ENCODE measurements at regions not wholly inside any gene's neighbourhood (a gene's known extent, or its start where the extent isn't known, plus 50 kb on each side); places are given as distances from the start of the nearest gene placed in this dataset.

DNA sequence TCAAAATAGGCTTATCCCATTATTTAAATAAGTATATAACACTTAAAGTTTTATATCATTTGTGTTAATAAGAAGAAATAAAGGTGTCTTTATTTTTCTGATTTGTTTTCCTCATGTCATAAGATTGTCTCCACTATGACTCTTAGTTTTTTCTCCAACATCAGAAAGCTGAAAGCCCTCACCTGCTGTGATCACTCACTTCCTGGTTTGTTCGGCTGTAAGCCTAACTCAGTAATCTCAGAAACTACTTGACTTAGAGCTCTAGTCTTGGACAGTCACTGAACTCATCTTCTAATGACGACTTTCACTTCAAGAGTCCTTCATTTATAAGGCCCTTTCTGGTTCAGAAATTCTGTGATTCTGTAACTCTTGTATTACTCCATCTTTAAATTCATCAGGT, 311.0 kb downstream of the ZEB2 start:
- DNase-seq (ENCODE audit: low spot score), result no peak
- TF ChIP-seq, protein P1, sequence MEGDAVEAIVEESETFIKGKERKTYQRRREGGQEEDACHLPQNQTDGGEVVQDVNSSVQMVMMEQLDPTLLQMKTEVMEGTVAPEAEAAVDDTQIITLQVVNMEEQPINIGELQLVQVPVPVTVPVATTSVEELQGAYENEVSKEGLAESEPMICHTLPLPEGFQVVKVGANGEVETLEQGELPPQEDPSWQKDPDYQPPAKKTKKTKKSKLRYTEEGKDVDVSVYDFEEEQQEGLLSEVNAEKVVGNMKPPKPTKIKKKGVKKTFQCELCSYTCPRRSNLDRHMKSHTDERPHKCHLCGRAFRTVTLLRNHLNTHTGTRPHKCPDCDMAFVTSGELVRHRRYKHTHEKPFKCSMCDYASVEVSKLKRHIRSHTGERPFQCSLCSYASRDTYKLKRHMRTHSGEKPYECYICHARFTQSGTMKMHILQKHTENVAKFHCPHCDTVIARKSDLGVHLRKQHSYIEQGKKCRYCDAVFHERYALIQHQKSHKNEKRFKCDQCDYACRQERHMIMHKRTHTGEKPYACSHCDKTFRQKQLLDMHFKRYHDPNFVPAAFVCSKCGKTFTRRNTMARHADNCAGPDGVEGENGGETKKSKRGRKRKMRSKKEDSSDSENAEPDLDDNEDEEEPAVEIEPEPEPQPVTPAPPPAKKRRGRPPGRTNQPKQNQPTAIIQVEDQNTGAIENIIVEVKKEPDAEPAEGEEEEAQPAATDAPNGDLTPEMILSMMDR (IDR thresholded peaks at IDR 0.05; ENCODE audit: unreplicated experiment), result no peak

GRCh38 chr2:144206019-144206418, 313.9 kb downstream of the ZEB2 start:
- DNase-seq (ENCODE audit: low spot score), result no peak
- Mint-ChIP-seq H3K36me3 (ENCODE audit: low read depth, unreplicated experiment) (peaks cover 4% of the 10 kb centered on the region), H3K27me3 (ENCODE audit: unreplicated experiment) (no peaks in the 10 kb centered on the region), H3K4me1 (ENCODE audit: unreplicated experiment) (peaks cover 3% of the 10 kb centered on the region), H3K4me3 (ENCODE audit: unreplicated experiment) (no peak overlapping the region), H3K27ac (ENCODE audit: unreplicated experiment) (no peak overlapping the region), H3K9me3 (ENCODE audit: unreplicated experiment) (no peaks in the 10 kb centered on the region)
- TF ChIP-seq, protein P1 (IDR thresholded peaks at IDR 0.05; ENCODE audit: unreplicated experiment), result no peak

More for the DNA sequence above, 311.0 kb downstream of the ZEB2 start:
- Mint-ChIP-seq H3K27me3 (ENCODE audit: unreplicated experiment) (no peaks in the 10 kb centered on the region), H3K27ac (ENCODE audit: unreplicated experiment) (no peak overlapping the region), H3K4me3 (ENCODE audit: unreplicated experiment) (no peak overlapping the region), H3K9me3 (ENCODE audit: unreplicated experiment) (no peaks in the 10 kb centered on the region), H3K4me1 (ENCODE audit: unreplicated experiment) (no peaks in the 10 kb centered on the region), H3K36me3 (ENCODE audit: low read depth, unreplicated experiment) (peaks cover 4% of the 10 kb centered on the region)

GRCh38 chr2:144201868-144202468, 318.0 kb downstream of the ZEB2 start:
- Mint-ChIP-seq H3K4me3 (ENCODE audit: unreplicated experiment) (no peak overlapping the region), H3K36me3 (ENCODE audit: low read depth, unreplicated experiment) (no peaks in the 10 kb centered on the region), H3K9me3 (ENCODE audit: unreplicated experiment) (no peaks in the 10 kb centered on the region), H3K4me1 (ENCODE audit: unreplicated experiment) (peaks cover 11% of the 10 kb centered on the region), H3K27me3 (ENCODE audit: unreplicated experiment) (no peaks in the 10 kb centered on the region), H3K27ac (ENCODE audit: unreplicated experiment) (no peak overlapping the region)
- DNase-seq (ENCODE audit: low spot score), result no peak
- TF ChIP-seq, protein P1 (IDR thresholded peaks at IDR 0.05; ENCODE audit: unreplicated experiment), result no peak

DNA sequence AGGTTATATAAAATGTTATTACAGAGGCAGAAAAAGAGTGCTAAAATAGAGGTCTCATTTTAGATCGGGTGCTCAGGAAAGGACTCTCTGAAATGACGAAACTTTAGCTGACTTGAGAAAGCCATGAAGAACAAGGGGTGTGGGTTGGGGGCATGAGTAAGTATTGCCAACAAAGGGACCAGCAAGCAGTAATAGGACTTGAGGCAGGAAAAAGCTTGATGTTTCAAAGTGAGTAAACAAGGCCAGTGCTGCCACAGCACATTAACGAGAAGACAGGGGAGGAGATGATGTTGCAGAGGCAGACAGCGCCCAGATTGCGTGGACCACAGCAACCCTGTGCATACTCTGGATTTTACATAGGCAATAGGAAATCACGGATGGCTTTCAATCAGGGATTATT, 318.8 kb downstream of the ZEB2 start:
- no peaks in the 10 kb centered on the region for H3K27me3 Mint-ChIP-seq (ENCODE audit: unreplicated experiment)
- no peak for DNase-seq (ENCODE audit: low spot score)
- H3K4me3 Mint-ChIP-seq (ENCODE audit: unreplicated experiment), result no peak overlapping the region
- no peaks in the 10 kb centered on the region for H3K36me3 Mint-ChIP-seq (ENCODE audit: low read depth, unreplicated experiment)
- TF ChIP-seq, protein P1 (IDR thresholded peaks at IDR 0.05; ENCODE audit: unreplicated experiment), result no peak
- H3K4me1 Mint-ChIP-seq (ENCODE audit: unreplicated experiment), result peaks cover 11% of the 10 kb centered on the region
- H3K9me3 Mint-ChIP-seq (ENCODE audit: unreplicated experiment), result no peaks in the 10 kb centered on the region
- no peak overlapping the region for H3K27ac Mint-ChIP-seq (ENCODE audit: unreplicated experiment)

- DNase-seq (ENCODE audit: low spot score), result no peak
These were observed 321.8 kb downstream of the ZEB2 start for GRCh38 chr2:144198116-144198515.

More at GRCh38 chr2:144198116-144198515, 321.8 kb downstream of the ZEB2 start:
- H3K27me3 Mint-ChIP-seq (ENCODE audit: unreplicated experiment), result no peaks in the 10 kb centered on the region
- H3K4me3 Mint-ChIP-seq (ENCODE audit: unreplicated experiment), result no peak overlapping the region
- H3K36me3 Mint-ChIP-seq (ENCODE audit: low read depth, unreplicated experiment), result no peaks in the 10 kb centered on the region
- H3K9me3 Mint-ChIP-seq (ENCODE audit: unreplicated experiment), result no peaks in the 10 kb centered on the region
- TF ChIP-seq, protein P1 (IDR thresholded peaks at IDR 0.05; ENCODE audit: unreplicated experiment), result no peak
- peaks cover 11% of the 10 kb centered on the region for H3K4me1 Mint-ChIP-seq (ENCODE audit: unreplicated experiment)
- H3K27ac Mint-ChIP-seq (ENCODE audit: unreplicated experiment), result peak overlapping the region; percentile 20
